AG04450 (cell line): ENCODE measurements at regions not wholly inside any gene's neighbourhood (a gene's known extent, or its start where the extent isn't known, plus 50 kb on each side); places are given as distances from the start of the nearest gene placed in this dataset.

Experiments
- CTCF ChIA-PET: fragments of 300-600, 350-600 bp; formaldehyde crosslinking; extraction: SDS; loops from one replicate; lab custom pipeline; 2022; ENCODE audit warnings: antibody characterized with exemption, inconsistent platforms; lab: Charles Lee
- POLR2A ChIA-PET: fragments of 350-600 bp; formaldehyde crosslinking; extraction: SDS; loops from one replicate; lab custom pipeline; 2021; ENCODE audit warnings: antibody characterized with exemption, inconsistent platforms; lab: Yijun Ruan, JAX
- DNase-seq: peaks from one replicate; pipeline ENCODE4 v3.0.0-alpha.2; 2011; ENCODE audit warnings: low read depth, low spot score
- H3K27ac ChIP-seq: one replicate; pipeline ENCODE4 v1.5.1; 2012; ENCODE audit warnings: low read depth, low read length, control low read depth
- H3K27me3 ChIP-seq: one replicate; pipeline ENCODE4 v1.6.0; 2012; ENCODE audit warnings: low read length; ENCODE audit not compliant: control insufficient read depth, insufficient read depth
- H3K4me3 ChIP-seq: 2 replicates; pipeline ENCODE4 v1.5.1; 2011; ENCODE audit warnings: mild to moderate bottlenecking, low read depth, low read length, control low read depth
- H3K9me3 ChIP-seq: 2 replicates; pipeline ENCODE4 v1.5.1; 2012; ENCODE audit warnings: low read length; ENCODE audit not compliant: control insufficient read depth, insufficient read depth
- CTCF ChIP-seq: IDR thresholded peaks from 2 replicates; pipeline ENCODE4 v1.5.1; 2011; ENCODE audit warnings: low read depth, low read length, control low read depth, inconsistent platforms

- Histone ChIP-seq H3K4me3 (no peak overlapping the region), H3K27me3 (no peaks in the 10 kb centered on the region), H3K9me3 (no peaks in the 10 kb centered on the region; the same call in 1 of the 2 replicates), H3K27ac (no peak overlapping the region)
- no peak for TF ChIP-seq CTCF
- DNase-seq, result no peak
- ChIA-PET CTCF (no interaction called here), POLR2A (no interaction called here)
Measured at GRCh38 chr14:71521238-71522135, 410.7 kb upstream of the RGS6 start.

- Histone ChIP-seq H3K9me3 (no peaks in the 10 kb centered on the region; the same call in 1 of the 2 replicates), H3K27ac (no peak overlapping the region), H3K27me3 (no peaks in the 10 kb centered on the region), H3K4me3 (no peak overlapping the region)
- CTCF ChIA-PET, result no interaction called here
- POLR2A ChIA-PET, result no interaction called here
- TF ChIP-seq CTCF, result no peak
- no peak for DNase-seq
Measured at GRCh38 chr14:71523630-71524319, 408.5 kb upstream of the RGS6 start.

GRCh38 chr14:71524320-71524982 is 407.8 kb upstream of the RGS6 start:
- POLR2A ChIA-PET, result no interaction called here
- H3K4me3 ChIP-seq, result no peak overlapping the region
- CTCF ChIA-PET, result no interaction called here
- TF ChIP-seq CTCF, result no peak
- no peaks in the 10 kb centered on the region for H3K9me3 ChIP-seq
- H3K27ac ChIP-seq, result no peak overlapping the region
- no peak for DNase-seq
- H3K27me3 ChIP-seq, result no peaks in the 10 kb centered on the region

- no peak for DNase-seq
- H3K27ac ChIP-seq, result no peak overlapping the region
- H3K4me3 ChIP-seq, result no peak overlapping the region
- TF ChIP-seq CTCF, result no peak
- POLR2A ChIA-PET, result no interaction called here
- CTCF ChIA-PET, result no interaction called here
- H3K9me3 ChIP-seq, result no peaks in the 10 kb centered on the region
- H3K27me3 ChIP-seq, result no peaks in the 10 kb centered on the region
Measured at GRCh38 chr14:71525663-71526221, 406.5 kb upstream of the RGS6 start.
